ENCODE measurements at regions not wholly inside any gene's neighbourhood (a gene's known extent, or its start where the extent isn't known, plus 50 kb on each side); places are given as distances from the start of the nearest gene placed in this dataset.

GRCh38 chr11:128172046-128172878, 415.1 kb downstream of the ETS1 start:
- Mint-ChIP-seq H3K9me3 (ENCODE audit: low read depth) (no peaks in the 10 kb centered on the region), H3K4me3 (no peak overlapping the region), H3K4me1 (peaks cover 9% of the 10 kb centered on the region), H3K36me3 (no peaks in the 10 kb centered on the region), H3K27me3 (no peaks in the 10 kb centered on the region), H3K27ac (no peak overlapping the region)
- DNase-seq (peak; percentile 91), ATAC-seq (peak; percentile 93)
- CTCF ChIA-PET: interaction anchor here (0.7 to 10.9 kb wide), 67 partner anchors 9 to 692 kb away, joined by 3 to 190 read pairs (median 4); no protein-coding TSS in a partner anchor

- H3K27me3 Mint-ChIP-seq: no peaks in the 10 kb centered on the region
- H3K4me1 Mint-ChIP-seq: peaks cover 9% of the 10 kb centered on the region
- DNase-seq: no peak
- H3K27ac Mint-ChIP-seq: no peak overlapping the region
- no peak for ATAC-seq
- H3K4me3 Mint-ChIP-seq: no peak overlapping the region
- CTCF ChIA-PET: interaction anchor here (0.8 to 10.9 kb wide), 28 partner anchors 11 to 689 kb away, joined by 3 to 190 read pairs (median 5); no protein-coding TSS in a partner anchor
- no peaks in the 10 kb centered on the region for H3K9me3 Mint-ChIP-seq (ENCODE audit: low read depth)
- no peaks in the 10 kb centered on the region for H3K36me3 Mint-ChIP-seq
Measured at GRCh38 chr11:128171506-128171905, 415.9 kb downstream of the ETS1 start.

- H3K9me3 Mint-ChIP-seq (ENCODE audit: low read depth): no peaks in the 10 kb centered on the region
- CTCF ChIA-PET: interaction anchor here (1.3 to 4.2 kb wide), 2 partner anchors 8 to 610 kb away, joined by 3 to 37 read pairs; no protein-coding TSS in a partner anchor
- peaks cover 4% of the 10 kb centered on the region for H3K27me3 Mint-ChIP-seq
- H3K4me3 Mint-ChIP-seq: no peak overlapping the region
- H3K27ac Mint-ChIP-seq: no peak overlapping the region
- no peak for DNase-seq
- H3K36me3 Mint-ChIP-seq: no peaks in the 10 kb centered on the region
- H3K4me1 Mint-ChIP-seq: peaks cover 5% of the 10 kb centered on the region
- ATAC-seq: no peak
Measured at GRCh38 chr11:128165572-128165971, 421.8 kb downstream of the ETS1 start.

- DNase-seq (no peak), ATAC-seq (no peak)
- H3K27ac Mint-ChIP-seq: no peak overlapping the region
- H3K4me3 Mint-ChIP-seq: no peak overlapping the region
- H3K27me3 Mint-ChIP-seq: peaks cover 4% of the 10 kb centered on the region
- CTCF ChIA-PET: interaction anchor here (1.1 to 8.1 kb wide), 4 partner anchors 8 to 466 kb away, joined by 3 to 74 read pairs (median 4); no protein-coding TSS in a partner anchor
- no peaks in the 10 kb centered on the region for H3K9me3 Mint-ChIP-seq (ENCODE audit: low read depth)
- no peaks in the 10 kb centered on the region for H3K36me3 Mint-ChIP-seq
- H3K4me1 Mint-ChIP-seq: peaks cover 5% of the 10 kb centered on the region
Measured at GRCh38 chr11:128164080-128164741, 423.1 kb downstream of the ETS1 start.

- no peak for DNase-seq
- Mint-ChIP-seq H3K4me3 (no peak overlapping the region), H3K4me1 (peaks cover 9% of the 10 kb centered on the region), H3K27ac (no peak overlapping the region), H3K36me3 (no peaks in the 10 kb centered on the region), H3K9me3 (ENCODE audit: low read depth) (no peaks in the 10 kb centered on the region), H3K27me3 (peaks cover 4% of the 10 kb centered on the region)
- CTCF ChIA-PET: interaction anchor here (1.1 to 8.1 kb wide), 7 partner anchors 11 to 669 kb away, joined by 3 to 74 read pairs (median 15); no protein-coding TSS in a partner anchor
- ATAC-seq: no peak
Measured at GRCh38 chr11:128161994-128162393, 425.4 kb downstream of the ETS1 start.

GRCh38 chr11:128161436-128161835, 425.9 kb downstream of the ETS1 start:
- CTCF ChIA-PET: interaction anchor here (1.1 to 8.1 kb wide), 6 partner anchors 11 to 670 kb away, joined by 3 to 74 read pairs (median 40); no protein-coding TSS in a partner anchor
- no peak overlapping the region for H3K4me3 Mint-ChIP-seq
- ATAC-seq (no peak), DNase-seq (no peak)
- H3K36me3 Mint-ChIP-seq: no peaks in the 10 kb centered on the region
- H3K27ac Mint-ChIP-seq: no peak overlapping the region
- peaks cover 9% of the 10 kb centered on the region for H3K4me1 Mint-ChIP-seq
- H3K27me3 Mint-ChIP-seq: peaks cover 4% of the 10 kb centered on the region
- H3K9me3 Mint-ChIP-seq (ENCODE audit: low read depth): no peaks in the 10 kb centered on the region

- DNase-seq (no peak), ATAC-seq (no peak)
- no peak overlapping the region for H3K27ac Mint-ChIP-seq
- CTCF ChIA-PET: interaction anchor here (1.1 to 8.1 kb wide), 23 partner anchors 9 to 798 kb away, joined by 3 to 74 read pairs (median 16); no protein-coding TSS in a partner anchor
- peaks cover 7% of the 10 kb centered on the region for H3K27me3 Mint-ChIP-seq
- H3K9me3 Mint-ChIP-seq (ENCODE audit: low read depth): no peaks in the 10 kb centered on the region
- peaks cover 4% of the 10 kb centered on the region for H3K4me1 Mint-ChIP-seq
- no peak overlapping the region for H3K4me3 Mint-ChIP-seq
- no peaks in the 10 kb centered on the region for H3K36me3 Mint-ChIP-seq
Measured at GRCh38 chr11:128158860-128159259, 428.5 kb downstream of the ETS1 start.

- peaks cover 4% of the 10 kb centered on the region for H3K4me1 Mint-ChIP-seq
- H3K4me3 Mint-ChIP-seq: peak overlapping the region; percentile 47
- H3K27me3 Mint-ChIP-seq: peaks cover 9% of the 10 kb centered on the region
- DNase-seq: peak; percentile 67
- ATAC-seq: peak; percentile 91
- H3K36me3 Mint-ChIP-seq: no peaks in the 10 kb centered on the region
- no peaks in the 10 kb centered on the region for H3K9me3 Mint-ChIP-seq (ENCODE audit: low read depth)
- peak overlapping the region; percentile 77 for H3K27ac Mint-ChIP-seq
- CTCF ChIA-PET: interaction anchor here (0.6 to 8.1 kb wide), 79 partner anchors 10 to 807 kb away, joined by 3 to 74 read pairs (median 4); no protein-coding TSS in a partner anchor
Measured at GRCh38 chr11:128157423-128158298, 429.7 kb downstream of the ETS1 start.

GRCh38 chr11:128156486-128156885, 430.9 kb downstream of the ETS1 start:
- Mint-ChIP-seq H3K27me3 (peaks cover 9% of the 10 kb centered on the region), H3K27ac (no peak overlapping the region), H3K4me3 (no peak overlapping the region), H3K4me1 (peaks cover 4% of the 10 kb centered on the region), H3K36me3 (no peaks in the 10 kb centered on the region), H3K9me3 (ENCODE audit: low read depth) (no peaks in the 10 kb centered on the region)
- no peak for ATAC-seq
- CTCF ChIA-PET: interaction anchor here (1.2 to 8.1 kb wide), 21 partner anchors 11 to 753 kb away, joined by 3 to 74 read pairs (median 10); no protein-coding TSS in a partner anchor
- no peak for DNase-seq

- no peak for DNase-seq
- CTCF ChIA-PET: interaction anchor here (1.5 to 4.8 kb wide), 3 partner anchors 12 to 316 kb away, joined by 4 to 37 read pairs (median 37); no protein-coding TSS in a partner anchor
- no peak for ATAC-seq
- H3K27me3 Mint-ChIP-seq: peaks cover 5% of the 10 kb centered on the region
- peaks cover 4% of the 10 kb centered on the region for H3K4me1 Mint-ChIP-seq
- H3K27ac Mint-ChIP-seq: no peak overlapping the region
- H3K36me3 Mint-ChIP-seq: no peaks in the 10 kb centered on the region
- H3K4me3 Mint-ChIP-seq: no peak overlapping the region
- no peaks in the 10 kb centered on the region for H3K9me3 Mint-ChIP-seq (ENCODE audit: low read depth)
Measured at GRCh38 chr11:128155590-128155989, 431.8 kb downstream of the ETS1 start.

GRCh38 chr11:128153697-128154048, 433.7 kb downstream of the ETS1 start:
- Mint-ChIP-seq H3K27ac (no peak overlapping the region), H3K36me3 (no peaks in the 10 kb centered on the region), H3K4me1 (peaks cover 4% of the 10 kb centered on the region), H3K4me3 (no peak overlapping the region), H3K27me3 (peaks cover 5% of the 10 kb centered on the region), H3K9me3 (ENCODE audit: low read depth) (no peaks in the 10 kb centered on the region)
- ATAC-seq: no peak
- CTCF ChIA-PET: interaction anchor here (1.2 kb wide), 1 partner anchor 122 kb away, joined by 3 read pairs; no protein-coding TSS in a partner anchor
- DNase-seq: no peak

GRCh38 chr11:128152796-128153696, 434.3 kb downstream of the ETS1 start:
- no peak overlapping the region for H3K27ac Mint-ChIP-seq
- DNase-seq: no peak
- no peak overlapping the region for H3K4me3 Mint-ChIP-seq
- H3K9me3 Mint-ChIP-seq (ENCODE audit: low read depth): no peaks in the 10 kb centered on the region
- ATAC-seq: no peak
- peaks cover 2% of the 10 kb centered on the region for H3K4me1 Mint-ChIP-seq
- H3K36me3 Mint-ChIP-seq: no peaks in the 10 kb centered on the region
- H3K27me3 Mint-ChIP-seq: peaks cover 5% of the 10 kb centered on the region
- CTCF ChIA-PET: interaction anchor here (1.2 to 2.8 kb wide), 3 partner anchors 19 to 121 kb away, joined by 3 to 11 read pairs (median 3); no protein-coding TSS in a partner anchor
